Neural crest cell (in vitro differentiated cells): ENCODE measurements at regions not wholly inside any gene's neighbourhood (a gene's known extent, or its start where the extent isn't known, plus 50 kb on each side); places are given as distances from the start of the nearest gene placed in this dataset.

Experiments used
- DNase-seq: peaks from one replicate; pipeline ENCODE4 v3.0.0; 2021; ENCODE audit warnings: low read depth, mixed read lengths, low spot score
- H3K27ac Mint-ChIP-seq: one replicate; pipeline ENCODE4 v1.8.0; 2021; ENCODE audit warnings: mild to moderate bottlenecking, mixed read lengths; ENCODE audit not compliant: unreplicated experiment
- H3K27me3 Mint-ChIP-seq: 2 replicates; pipeline ENCODE4 v1.8.0; 2021; ENCODE audit warnings: low read depth, mild to moderate bottlenecking, mixed read lengths
- H3K36me3 Mint-ChIP-seq: 2 replicates; pipeline ENCODE4 v1.8.0; 2021; ENCODE audit warnings: low read depth, mild to moderate bottlenecking, mixed read lengths
- H3K4me1 Mint-ChIP-seq: 2 replicates; pipeline ENCODE4 v1.8.0; 2021; ENCODE audit warnings: mixed read lengths
- H3K4me3 Mint-ChIP-seq: one replicate; pipeline ENCODE4 v1.8.0; 2021; ENCODE audit warnings: mild to moderate bottlenecking, mixed read lengths
- H3K9me3 Mint-ChIP-seq: 2 replicates; pipeline ENCODE4 v1.8.0; 2021; ENCODE audit warnings: mixed read lengths
- TF ChIP-seq, protein P1 (sequence below): fragments of 200-600 bp; sonication (generic); conservative IDR thresholded peaks from 2 replicates; pipeline ENCODE4 v1.5.0; 2021; ENCODE audit warnings: antibody characterized with exemption, mild to moderate bottlenecking

DNA sequence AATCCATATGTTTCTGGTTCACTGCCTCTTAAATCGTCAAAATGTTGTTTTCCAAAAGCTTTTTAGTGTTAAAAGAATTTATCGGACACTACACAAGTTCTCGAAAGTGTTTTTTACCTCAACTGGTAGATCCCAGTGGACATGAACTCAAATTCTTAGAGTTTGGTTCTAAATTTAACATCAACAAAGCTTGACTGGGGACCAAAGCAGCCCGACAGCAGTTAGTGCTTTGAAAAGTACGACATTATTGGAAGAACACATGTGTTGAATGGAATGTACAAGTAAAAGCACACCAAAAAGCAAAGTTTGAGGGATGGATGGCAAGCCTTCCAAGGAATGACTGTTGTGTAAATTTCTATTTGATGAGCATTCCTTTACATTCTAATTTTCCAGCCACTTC is 803.9 kb upstream of the POU3F3 start:
- H3K4me3 Mint-ChIP-seq: no peak overlapping the region
- peaks cover 3% of the 10 kb centered on the region for H3K4me1 Mint-ChIP-seq
- TF ChIP-seq, protein P1, sequence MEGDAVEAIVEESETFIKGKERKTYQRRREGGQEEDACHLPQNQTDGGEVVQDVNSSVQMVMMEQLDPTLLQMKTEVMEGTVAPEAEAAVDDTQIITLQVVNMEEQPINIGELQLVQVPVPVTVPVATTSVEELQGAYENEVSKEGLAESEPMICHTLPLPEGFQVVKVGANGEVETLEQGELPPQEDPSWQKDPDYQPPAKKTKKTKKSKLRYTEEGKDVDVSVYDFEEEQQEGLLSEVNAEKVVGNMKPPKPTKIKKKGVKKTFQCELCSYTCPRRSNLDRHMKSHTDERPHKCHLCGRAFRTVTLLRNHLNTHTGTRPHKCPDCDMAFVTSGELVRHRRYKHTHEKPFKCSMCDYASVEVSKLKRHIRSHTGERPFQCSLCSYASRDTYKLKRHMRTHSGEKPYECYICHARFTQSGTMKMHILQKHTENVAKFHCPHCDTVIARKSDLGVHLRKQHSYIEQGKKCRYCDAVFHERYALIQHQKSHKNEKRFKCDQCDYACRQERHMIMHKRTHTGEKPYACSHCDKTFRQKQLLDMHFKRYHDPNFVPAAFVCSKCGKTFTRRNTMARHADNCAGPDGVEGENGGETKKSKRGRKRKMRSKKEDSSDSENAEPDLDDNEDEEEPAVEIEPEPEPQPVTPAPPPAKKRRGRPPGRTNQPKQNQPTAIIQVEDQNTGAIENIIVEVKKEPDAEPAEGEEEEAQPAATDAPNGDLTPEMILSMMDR: no peak
- DNase-seq: no peak
- H3K9me3 Mint-ChIP-seq: peaks cover 2% of the 10 kb centered on the region
- no peak overlapping the region for H3K27ac Mint-ChIP-seq
- no peaks in the 10 kb centered on the region for H3K36me3 Mint-ChIP-seq
- H3K27me3 Mint-ChIP-seq: no peaks in the 10 kb centered on the region

DNA sequence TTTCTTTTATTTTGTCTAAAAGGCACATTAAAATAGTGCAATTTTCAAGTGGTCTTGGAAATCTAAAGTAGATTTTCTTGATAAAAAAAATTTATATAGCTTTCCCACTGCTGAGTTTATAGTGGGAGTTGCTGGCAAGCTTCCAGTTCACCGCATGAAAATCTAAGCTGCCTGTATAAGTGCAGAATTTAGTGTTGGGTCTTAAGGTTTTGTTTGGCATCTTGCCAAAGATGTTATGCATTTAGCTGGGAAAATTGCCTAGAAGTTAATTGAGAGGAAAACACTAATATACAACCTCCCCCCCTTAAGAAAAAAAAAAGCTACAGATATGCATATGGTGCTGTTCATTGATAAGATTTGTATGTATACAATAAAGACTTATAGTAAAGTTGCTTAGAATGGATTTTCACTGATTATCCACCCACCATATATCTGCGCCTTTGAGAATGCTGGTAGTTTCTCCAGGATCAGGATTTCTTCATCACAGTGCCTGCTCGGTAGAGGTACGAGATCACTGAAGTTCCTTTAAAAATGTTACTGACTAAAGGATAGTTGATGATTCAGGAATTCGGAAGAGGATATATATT is 803.2 kb upstream of the POU3F3 start:
- TF ChIP-seq, protein P1: no peak
- no peak for DNase-seq
- peaks cover 2% of the 10 kb centered on the region for H3K9me3 Mint-ChIP-seq
- no peaks in the 10 kb centered on the region for H3K36me3 Mint-ChIP-seq
- H3K4me3 Mint-ChIP-seq: no peak overlapping the region
- H3K27me3 Mint-ChIP-seq: no peaks in the 10 kb centered on the region
- H3K27ac Mint-ChIP-seq: no peak overlapping the region
- H3K4me1 Mint-ChIP-seq: peaks cover 3% of the 10 kb centered on the region

DNA sequence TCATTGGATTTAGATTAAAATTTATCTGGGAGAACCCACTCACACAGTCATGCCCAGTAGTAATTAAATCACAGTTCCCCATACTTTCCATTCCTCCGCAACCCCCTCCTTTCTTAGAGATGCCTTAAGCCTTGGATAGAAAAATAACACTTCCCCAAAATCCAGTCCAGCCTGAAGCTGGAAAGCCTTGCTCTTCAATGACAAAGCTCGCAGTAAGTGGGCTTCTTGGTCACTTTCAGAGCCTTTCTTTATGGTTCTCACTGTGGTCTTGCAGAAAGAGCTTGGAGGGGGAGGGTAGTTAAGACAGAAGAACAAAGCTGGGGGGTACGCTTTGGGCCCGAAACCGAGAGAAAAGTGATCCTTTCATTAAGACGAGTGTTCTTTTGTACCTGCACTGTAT is 802.1 kb upstream of the POU3F3 start:
- no peak for DNase-seq
- H3K4me3 Mint-ChIP-seq: no peak overlapping the region
- no peaks in the 10 kb centered on the region for H3K27me3 Mint-ChIP-seq
- no peak overlapping the region for H3K27ac Mint-ChIP-seq
- TF ChIP-seq, protein P1: no peak
- peaks cover 2% of the 10 kb centered on the region for H3K36me3 Mint-ChIP-seq
- H3K9me3 Mint-ChIP-seq: peaks cover 2% of the 10 kb centered on the region
- H3K4me1 Mint-ChIP-seq: peaks cover 3% of the 10 kb centered on the region

DNA sequence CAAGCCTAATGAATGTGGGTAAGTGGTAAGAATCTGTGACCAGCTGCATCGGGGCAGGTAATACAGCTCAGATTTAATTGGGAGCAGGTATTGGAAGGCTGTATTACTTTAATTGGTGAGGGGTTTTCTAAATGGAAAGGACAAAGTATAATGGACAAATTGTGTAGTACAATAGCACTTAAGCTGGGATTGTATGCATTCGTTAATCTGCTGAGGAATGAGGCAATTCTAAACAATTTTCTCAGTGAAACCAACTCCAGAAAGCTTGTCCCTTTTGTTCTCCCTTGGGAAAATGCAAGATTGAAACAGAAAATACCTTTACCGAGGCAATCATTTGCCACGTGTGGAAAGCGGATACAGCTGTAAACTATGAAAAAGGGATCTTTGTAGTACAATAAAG is 801.6 kb upstream of the POU3F3 start:
- H3K36me3 Mint-ChIP-seq: peaks cover 2% of the 10 kb centered on the region
- H3K4me3 Mint-ChIP-seq: no peak overlapping the region
- H3K4me1 Mint-ChIP-seq: peaks cover 3% of the 10 kb centered on the region
- no peaks in the 10 kb centered on the region for H3K27me3 Mint-ChIP-seq
- no peak for DNase-seq
- H3K9me3 Mint-ChIP-seq: peaks cover 4% of the 10 kb centered on the region
- H3K27ac Mint-ChIP-seq: no peak overlapping the region
- TF ChIP-seq, protein P1: no peak

DNA sequence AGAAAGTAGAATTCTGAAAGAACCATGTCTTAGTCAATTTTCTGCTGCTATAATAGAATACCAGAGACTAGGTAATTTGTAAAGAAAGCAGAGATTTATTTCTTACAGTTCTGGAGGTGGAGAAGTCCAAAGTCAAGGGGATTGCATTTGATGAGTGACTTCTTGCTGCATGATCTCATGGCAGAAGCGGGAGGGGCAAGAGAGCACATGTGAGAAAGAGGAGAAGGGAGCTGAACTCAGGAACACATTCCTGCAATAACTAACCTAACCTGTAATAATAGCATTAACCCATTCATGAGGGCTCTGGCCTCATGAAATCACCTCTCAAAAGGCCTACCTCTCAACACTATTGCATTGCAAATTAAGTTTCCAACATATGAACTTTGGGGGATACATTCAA is 797.5 kb upstream of the POU3F3 start:
- Mint-ChIP-seq H3K9me3 (peaks cover 17% of the 10 kb centered on the region), H3K36me3 (peaks cover 4% of the 10 kb centered on the region), H3K27me3 (no peaks in the 10 kb centered on the region), H3K27ac (no peak overlapping the region), H3K4me1 (peaks cover 3% of the 10 kb centered on the region), H3K4me3 (no peak overlapping the region)
- TF ChIP-seq, protein P1: no peak
- no peak for DNase-seq

DNA sequence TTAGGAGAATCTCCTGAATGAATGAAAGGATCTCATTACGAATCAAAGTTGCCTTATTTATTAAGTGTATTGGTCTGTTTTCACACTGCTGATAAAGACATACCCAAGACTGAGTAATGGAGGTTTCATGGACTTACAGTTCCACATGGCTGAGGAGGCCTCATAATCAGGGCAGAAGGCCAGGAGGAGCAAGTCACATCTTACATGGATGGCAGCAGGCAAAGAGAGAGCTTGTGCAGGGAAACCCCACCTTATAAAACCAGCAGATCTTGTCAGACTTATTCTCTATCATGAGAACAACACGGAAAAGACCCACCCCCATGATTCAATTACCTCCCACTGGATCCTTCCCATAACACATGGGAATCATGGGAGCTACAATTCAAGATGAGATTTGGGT is 785.2 kb upstream of the POU3F3 start:
- no peak overlapping the region for H3K27ac Mint-ChIP-seq
- no peaks in the 10 kb centered on the region for H3K4me1 Mint-ChIP-seq
- peaks cover 2% of the 10 kb centered on the region for H3K36me3 Mint-ChIP-seq
- no peaks in the 10 kb centered on the region for H3K27me3 Mint-ChIP-seq
- H3K4me3 Mint-ChIP-seq: no peak overlapping the region
- peaks cover 3% of the 10 kb centered on the region for H3K9me3 Mint-ChIP-seq
- TF ChIP-seq, protein P1: no peak
- DNase-seq: no peak
